NCI-H526 treated with DMSO at 0.1 percent for 48 hours (cell line): ENCODE measurements at regions not wholly inside any gene's neighbourhood (a gene's known extent, or its start where the extent isn't known, plus 50 kb on each side); places are given as distances from the start of the nearest gene placed in this dataset.

ENCODE experiments used
- DNase-seq: peaks from one replicate; lab custom pipeline; 2025; lab: John Stamatoyannopoulos, UW

- no peak for DNase-seq
These were observed 59.1 kb upstream of the FAM20A start for GRCh38 chr17:68660302-68660701.

- no peak for DNase-seq
These were observed 58.0 kb upstream of the FAM20A start for GRCh38 chr17:68658999-68659780.

DNA sequence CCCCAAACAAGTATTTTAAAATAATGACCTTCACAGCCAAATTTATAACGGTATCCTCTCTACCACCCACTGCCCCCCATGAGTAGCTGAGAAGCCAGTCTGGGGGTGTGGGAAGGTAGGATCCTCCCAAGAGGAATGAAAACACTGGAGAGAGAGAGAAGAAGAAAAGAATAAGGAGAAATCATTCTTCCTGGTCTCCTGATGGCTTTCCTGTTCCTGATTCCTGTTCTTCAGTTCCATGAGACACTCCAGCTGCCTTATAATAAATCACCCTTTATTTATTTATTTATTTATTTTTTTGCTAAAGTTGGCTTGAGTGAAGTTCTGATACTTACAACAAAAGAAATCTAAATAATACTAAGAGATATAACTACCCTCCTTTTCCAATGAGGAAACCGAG, 56.4 kb upstream of the FAM20A start:
- DNase-seq, result no peak

GRCh38 chr17:68657166-68657565, 56.0 kb upstream of the FAM20A start:
- no peak for DNase-seq

GRCh38 chr17:68656666-68657065, 55.5 kb upstream of the FAM20A start:
- DNase-seq, result no peak
